Activated T-helper 2 cell treated with anti-CD3 and anti-CD28 coated beads, Interferon-gamma antibody, Interleukin-2, Interleukin-4, amounts not matched to agents 10 μg/mL and 5 μg/mL and 100 μg/mL, durations not matched to agents 14 hours and 24 hours and 36 hours (primary cell): ENCODE measurements at regions not wholly inside any gene's neighbourhood (a gene's known extent, or its start where the extent isn't known, plus 50 kb on each side); places are given as distances from the start of the nearest gene placed in this dataset.

Experiments
- DNase-seq: peaks from one replicate; pipeline ENCODE4 v3.0.0; 2021; ENCODE audit warnings: low spot score
- H3K27ac Mint-ChIP-seq: one replicate; pipeline ENCODE4 v1.8.0; 2021; ENCODE audit warnings: mixed read lengths
- H3K27me3 Mint-ChIP-seq: one replicate; pipeline ENCODE4 v1.8.0; 2021; ENCODE audit warnings: low read depth, mixed read lengths
- H3K36me3 Mint-ChIP-seq: one replicate; pipeline ENCODE4 v1.8.0; 2021; ENCODE audit warnings: low read depth, mixed read lengths
- H3K4me1 Mint-ChIP-seq: one replicate; pipeline ENCODE4 v1.8.0; 2021; ENCODE audit warnings: low read depth, mixed read lengths
- H3K4me3 Mint-ChIP-seq: one replicate; pipeline ENCODE4 v1.8.0; 2021; ENCODE audit warnings: low read depth, mild to moderate bottlenecking, moderate library complexity, mixed read lengths
- H3K9me3 Mint-ChIP-seq: one replicate; pipeline ENCODE4 v1.8.0; 2021; ENCODE audit warnings: mixed read lengths
- intact Hi-C: fragments of 100-400 bp; cut with micrococcal nuclease; formaldehyde crosslinking; loops from one replicate; pipeline ENCODE4 v1.15.1; 2023

DNA sequence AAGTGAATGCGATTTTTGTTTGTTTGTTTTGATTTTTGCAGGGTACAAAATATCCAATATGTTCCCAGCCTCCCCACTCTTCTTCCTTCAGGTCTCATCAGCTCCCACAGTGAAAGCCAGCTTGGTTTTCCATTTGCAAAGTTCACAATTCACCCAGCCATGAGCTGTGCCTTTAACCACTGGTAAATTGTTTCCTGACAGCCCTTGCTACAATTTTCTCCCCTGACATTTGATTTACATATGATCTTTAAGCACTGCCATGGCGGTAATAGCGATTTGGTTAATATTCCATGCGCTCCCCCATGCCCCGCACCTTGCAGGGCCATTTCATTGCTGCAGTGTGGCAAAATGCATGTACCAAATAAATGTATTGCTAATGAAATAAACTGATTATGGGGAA, 385.9 kb downstream of the MIAT start:
- Mint-ChIP-seq H3K27me3 (no peaks in the 10 kb centered on the region), H3K4me3 (no peak overlapping the region), H3K36me3 (no peaks in the 10 kb centered on the region), H3K27ac (no peak overlapping the region), H3K9me3 (no peaks in the 10 kb centered on the region), H3K4me1 (no peaks in the 10 kb centered on the region)
- intact Hi-C loops: no loop called here
- DNase-seq: no peak

DNA sequence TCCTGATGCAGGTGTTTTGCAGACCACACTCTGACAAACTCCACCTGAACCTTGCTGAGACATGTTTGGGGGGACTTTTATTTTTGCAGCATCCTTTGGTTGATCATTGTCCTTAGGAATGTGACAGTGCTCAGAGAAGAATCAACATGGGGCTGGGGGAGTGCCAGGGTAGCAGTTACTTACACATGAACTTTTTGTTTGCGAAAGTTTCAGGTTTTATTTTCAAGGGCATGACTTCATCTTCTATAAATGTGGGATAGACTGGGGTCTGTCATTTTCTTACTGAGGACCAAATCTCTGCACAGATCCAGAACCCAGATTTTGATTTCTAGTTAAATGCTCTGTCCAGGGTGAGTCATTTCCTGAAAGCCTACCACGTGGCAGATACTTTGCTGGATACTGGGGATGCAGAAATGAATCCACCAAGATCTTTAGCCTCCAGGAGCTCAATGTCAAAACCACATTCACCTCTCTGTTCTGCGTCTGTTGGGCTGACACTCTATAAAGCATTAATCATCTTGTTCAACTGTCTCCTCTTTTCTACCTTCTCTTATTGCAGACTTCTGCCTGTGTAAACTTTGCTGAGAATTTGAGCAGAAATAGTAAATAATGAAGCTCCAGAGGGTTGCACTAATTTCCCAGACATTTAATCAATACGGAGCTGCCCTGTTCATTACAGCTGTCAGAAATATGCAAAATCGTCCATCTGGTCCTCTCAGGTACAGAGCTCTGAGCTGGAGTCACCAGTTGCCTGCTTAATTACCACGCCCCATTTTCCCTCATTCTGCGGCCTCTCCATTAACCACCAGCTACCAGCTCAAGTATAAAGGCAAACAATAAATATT, 387.9 kb downstream of the MIAT start:
- no peak overlapping the region for H3K4me3 Mint-ChIP-seq
- intact Hi-C loops: no loop called here
- H3K9me3 Mint-ChIP-seq: no peaks in the 10 kb centered on the region
- H3K4me1 Mint-ChIP-seq: no peaks in the 10 kb centered on the region
- no peak overlapping the region for H3K27ac Mint-ChIP-seq
- H3K36me3 Mint-ChIP-seq: no peaks in the 10 kb centered on the region
- DNase-seq: no peak
- no peaks in the 10 kb centered on the region for H3K27me3 Mint-ChIP-seq

DNA sequence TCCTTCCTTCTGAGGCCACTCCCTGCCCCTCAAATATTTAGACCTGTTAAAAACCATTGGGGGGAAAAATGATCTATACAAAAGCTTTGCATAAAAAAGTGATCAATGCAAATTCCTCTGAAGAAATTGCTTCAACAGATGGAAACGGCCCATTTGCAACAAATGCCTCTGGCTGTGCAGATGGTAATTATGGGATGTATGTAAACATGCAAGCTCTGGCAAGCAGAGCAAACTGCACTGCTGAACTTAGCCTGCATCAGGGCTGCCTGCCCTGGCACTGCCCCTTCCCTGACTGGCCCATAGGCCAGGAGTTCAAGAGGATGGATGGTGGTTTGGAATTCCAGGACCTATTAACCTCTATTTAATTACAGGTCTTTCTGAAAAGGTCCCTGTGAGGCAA, 388.7 kb downstream of the MIAT start:
- Mint-ChIP-seq H3K9me3 (no peaks in the 10 kb centered on the region), H3K27ac (no peak overlapping the region), H3K27me3 (no peaks in the 10 kb centered on the region), H3K4me3 (no peak overlapping the region), H3K4me1 (no peaks in the 10 kb centered on the region), H3K36me3 (no peaks in the 10 kb centered on the region)
- intact Hi-C loops: no loop called here
- DNase-seq: no peak

- Mint-ChIP-seq H3K4me3 (no peak overlapping the region), H3K36me3 (no peaks in the 10 kb centered on the region), H3K27me3 (no peaks in the 10 kb centered on the region), H3K9me3 (no peaks in the 10 kb centered on the region), H3K4me1 (no peaks in the 10 kb centered on the region), H3K27ac (no peak overlapping the region)
- intact Hi-C loops: no loop called here
- no peak for DNase-seq
Measured at GRCh38 chr22:27046603-27047002, 389.2 kb downstream of the MIAT start.

- Mint-ChIP-seq H3K4me1 (no peaks in the 10 kb centered on the region), H3K27me3 (no peaks in the 10 kb centered on the region), H3K9me3 (no peaks in the 10 kb centered on the region), H3K36me3 (no peaks in the 10 kb centered on the region), H3K4me3 (no peak overlapping the region), H3K27ac (no peak overlapping the region)
- no peak for DNase-seq
- intact Hi-C loops: no loop called here
Measured at GRCh38 chr22:27050771-27051170, 393.4 kb downstream of the MIAT start.

DNA sequence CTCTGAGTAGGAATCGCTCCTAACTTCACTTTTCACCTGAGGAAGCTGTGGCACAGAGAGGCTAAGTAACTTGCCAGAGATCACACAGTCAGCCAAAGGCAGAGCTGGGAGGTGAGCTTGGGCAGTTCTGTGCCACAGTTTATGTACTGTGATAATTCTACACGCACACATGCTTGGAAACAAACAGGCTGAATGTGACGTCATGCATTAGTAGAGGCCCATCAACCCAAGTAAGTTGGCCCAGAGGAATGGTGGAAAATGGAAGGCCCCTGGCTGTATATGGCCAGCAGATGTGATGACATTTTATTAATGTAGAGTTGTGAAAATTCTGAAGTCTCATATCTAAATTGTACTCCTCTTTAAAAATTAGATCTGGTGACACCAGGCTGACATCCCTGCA, 394.0 kb downstream of the MIAT start:
- Mint-ChIP-seq H3K4me1 (no peaks in the 10 kb centered on the region), H3K36me3 (no peaks in the 10 kb centered on the region), H3K27ac (no peak overlapping the region), H3K9me3 (no peaks in the 10 kb centered on the region), H3K4me3 (no peak overlapping the region), H3K27me3 (no peaks in the 10 kb centered on the region)
- no peak for DNase-seq
- intact Hi-C loops: no loop called here

DNA sequence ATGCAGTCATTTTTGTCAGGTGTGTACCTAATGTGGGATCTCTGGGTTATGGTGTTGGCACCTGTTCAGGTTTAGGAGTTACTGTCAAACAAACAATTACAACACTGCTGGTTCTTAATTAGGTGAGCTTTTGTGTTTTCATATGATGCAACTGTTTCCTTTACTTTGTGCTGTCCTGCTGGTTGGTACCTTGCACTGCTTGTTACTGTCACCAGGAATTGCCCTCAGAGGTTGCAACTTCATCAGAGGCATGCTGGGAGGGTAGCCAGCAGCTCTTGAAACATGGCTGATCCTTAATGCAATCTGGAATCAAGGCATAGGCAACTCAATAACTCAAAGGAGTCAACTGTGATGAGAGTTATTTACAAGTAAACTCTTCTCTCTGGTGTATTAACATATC, 400.3 kb downstream of the MIAT start:
- intact Hi-C loops: no loop called here
- Mint-ChIP-seq H3K9me3 (no peaks in the 10 kb centered on the region), H3K36me3 (no peaks in the 10 kb centered on the region), H3K4me1 (no peaks in the 10 kb centered on the region), H3K27ac (no peak overlapping the region), H3K27me3 (no peaks in the 10 kb centered on the region), H3K4me3 (no peak overlapping the region)
- DNase-seq: no peak

DNA sequence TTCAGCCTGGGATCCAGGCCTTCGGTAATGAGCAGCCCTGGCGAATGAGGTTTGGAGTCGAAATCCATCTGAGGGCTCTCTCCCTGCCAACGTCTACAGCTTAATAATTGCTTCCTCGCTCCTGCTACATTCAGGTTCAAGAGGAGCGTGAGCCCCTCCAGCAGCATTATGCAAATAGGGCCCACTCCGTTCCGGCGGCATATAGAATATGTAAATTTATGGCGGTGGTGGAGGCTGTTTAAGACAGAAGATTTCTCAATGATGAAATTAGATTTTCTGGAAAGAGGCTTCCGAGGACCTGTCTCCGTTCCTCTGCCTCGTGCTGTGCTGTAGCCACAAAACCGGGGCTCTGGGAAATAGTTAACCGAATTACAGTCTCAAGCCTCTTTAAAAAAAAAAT, 402.8 kb downstream of the MIAT start:
- H3K9me3 Mint-ChIP-seq: no peaks in the 10 kb centered on the region
- no peak overlapping the region for H3K27ac Mint-ChIP-seq
- no peaks in the 10 kb centered on the region for H3K4me1 Mint-ChIP-seq
- no peak for DNase-seq
- intact Hi-C loops: no loop called here
- H3K4me3 Mint-ChIP-seq: no peak overlapping the region
- no peaks in the 10 kb centered on the region for H3K36me3 Mint-ChIP-seq
- H3K27me3 Mint-ChIP-seq: peaks cover 3% of the 10 kb centered on the region

GRCh38 chr22:27062910-27063309, 405.5 kb downstream of the MIAT start:
- Mint-ChIP-seq H3K9me3 (no peaks in the 10 kb centered on the region), H3K4me3 (no peak overlapping the region), H3K27me3 (peaks cover 5% of the 10 kb centered on the region), H3K4me1 (no peaks in the 10 kb centered on the region), H3K27ac (no peak overlapping the region), H3K36me3 (no peaks in the 10 kb centered on the region)
- DNase-seq: no peak
- intact Hi-C loops: no loop called here

DNA sequence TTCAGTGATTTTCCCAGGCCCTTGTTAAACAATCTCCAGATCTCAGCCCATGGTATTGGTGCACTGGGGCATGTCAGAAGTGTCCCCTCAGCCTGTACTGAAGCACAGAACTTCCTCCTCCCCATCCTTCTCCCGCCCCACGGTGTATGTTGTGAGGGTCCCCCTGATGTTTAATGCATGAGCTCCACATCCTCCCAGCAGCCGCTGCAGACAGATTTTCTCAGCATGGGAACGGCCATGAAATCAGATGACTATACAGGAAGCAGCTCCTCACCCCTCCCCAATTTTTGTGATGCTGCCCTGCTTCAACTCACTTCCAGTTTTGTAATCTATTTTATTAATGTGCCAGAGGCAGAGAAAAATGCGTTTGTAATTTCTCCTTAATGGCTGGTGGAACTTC, 406.0 kb downstream of the MIAT start:
- no peak for DNase-seq
- intact Hi-C loops: no loop called here
- Mint-ChIP-seq H3K36me3 (no peaks in the 10 kb centered on the region), H3K4me3 (no peak overlapping the region), H3K27me3 (peaks cover 5% of the 10 kb centered on the region), H3K9me3 (no peaks in the 10 kb centered on the region), H3K27ac (no peak overlapping the region), H3K4me1 (no peaks in the 10 kb centered on the region)

- intact Hi-C loops: no loop called here
- Mint-ChIP-seq H3K27me3 (peaks cover 5% of the 10 kb centered on the region), H3K4me3 (no peak overlapping the region), H3K27ac (no peak overlapping the region), H3K4me1 (no peaks in the 10 kb centered on the region), H3K9me3 (no peaks in the 10 kb centered on the region), H3K36me3 (no peaks in the 10 kb centered on the region)
- DNase-seq: no peak
Measured at GRCh38 chr22:27063841-27064240, 406.5 kb downstream of the MIAT start.

DNA sequence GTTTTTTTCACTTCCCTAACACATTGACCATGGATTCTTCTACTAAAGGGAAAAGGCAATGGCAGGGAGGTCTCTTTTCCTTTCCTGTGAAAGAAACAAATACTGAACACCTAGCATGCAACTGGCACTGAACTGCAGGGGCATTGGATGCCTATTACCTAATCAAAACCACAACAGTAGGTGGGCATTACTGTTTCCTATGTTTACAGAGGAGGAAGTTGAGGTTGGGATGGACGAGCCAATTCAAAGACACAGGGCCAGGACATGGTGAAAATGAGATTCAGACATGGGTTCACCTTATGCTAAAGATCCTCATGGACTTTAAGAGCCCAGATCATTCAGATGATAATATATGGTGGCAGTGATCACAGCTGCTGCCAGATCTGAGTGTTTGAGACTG, 407.0 kb downstream of the MIAT start:
- DNase-seq: no peak
- Mint-ChIP-seq H3K27ac (no peak overlapping the region), H3K36me3 (no peaks in the 10 kb centered on the region), H3K9me3 (no peaks in the 10 kb centered on the region), H3K4me3 (no peak overlapping the region), H3K4me1 (no peaks in the 10 kb centered on the region), H3K27me3 (peaks cover 5% of the 10 kb centered on the region)
- intact Hi-C loops: no loop called here

GRCh38 chr22:27065279-27065678, 407.9 kb downstream of the MIAT start:
- DNase-seq: no peak
- H3K4me1 Mint-ChIP-seq: no peaks in the 10 kb centered on the region
- no peaks in the 10 kb centered on the region for H3K9me3 Mint-ChIP-seq
- no peak overlapping the region for H3K27ac Mint-ChIP-seq
- intact Hi-C loops: no loop called here
- H3K36me3 Mint-ChIP-seq: no peaks in the 10 kb centered on the region
- peaks cover 5% of the 10 kb centered on the region for H3K27me3 Mint-ChIP-seq
- no peak overlapping the region for H3K4me3 Mint-ChIP-seq

- Mint-ChIP-seq H3K36me3 (no peaks in the 10 kb centered on the region), H3K27ac (no peak overlapping the region), H3K9me3 (no peaks in the 10 kb centered on the region), H3K27me3 (peaks cover 5% of the 10 kb centered on the region), H3K4me1 (no peaks in the 10 kb centered on the region), H3K4me3 (no peak overlapping the region)
- DNase-seq: no peak
- intact Hi-C loops: no loop called here
Measured at GRCh38 chr22:27066856-27067255, 409.5 kb downstream of the MIAT start.
